GM19023 (cell line): ENCODE measurements at regions not wholly inside any gene's neighbourhood (a gene's known extent, or its start where the extent isn't known, plus 50 kb on each side); places are given as distances from the start of the nearest gene placed in this dataset.
"Not testable (repeated sequence)": the region's sequence is repeated elsewhere in the genome, so short reads cannot be mapped to it uniquely, and the experiment has no call there.

ENCODE experiments used
- ATAC-seq: cut with Tn5 transposase; IDR thresholded peaks from one replicate; pipeline ENCODE4 v1.9.1; 2021; ENCODE audit warnings: mild to moderate bottlenecking, moderate library complexity; ENCODE audit not compliant: unreplicated experiment

- ATAC-seq: no peak
Observed at GRCh38 chr13:65623148-65623547, 1607.0 kb downstream of the PCDH9 start.

- ATAC-seq: no peak
Observed at GRCh38 chr13:65615506-65615905, 1614.6 kb downstream of the PCDH9 start.

GRCh38 chr13:65613004-65613403 lies 1617.1 kb downstream of the PCDH9 start:
- no peak for ATAC-seq

GRCh38 chr13:65609350-65609749 lies 1620.8 kb downstream of the PCDH9 start:
- ATAC-seq: no peak

GRCh38 chr13:65606622-65607021 lies 1623.5 kb downstream of the PCDH9 start:
- no peak for ATAC-seq

GRCh38 chr13:65605396-65605795 lies 1624.7 kb downstream of the PCDH9 start:
- ATAC-seq: no peak

- no peak for ATAC-seq
Observed at GRCh38 chr13:65603160-65603559, 1627.0 kb downstream of the PCDH9 start.

- no peak for ATAC-seq
Observed at GRCh38 chr13:65601855-65602254, 1628.3 kb downstream of the PCDH9 start.

- no peak for ATAC-seq
Observed at GRCh38 chr13:65600702-65601101, 1629.4 kb downstream of the PCDH9 start.

GRCh38 chr13:65597839-65598818 lies 1632.0 kb downstream of the PCDH9 start:
- ATAC-seq: no peak

- ATAC-seq: no peak
Observed at GRCh38 chr13:65595916-65596315, 1634.2 kb downstream of the PCDH9 start.

- no peak for ATAC-seq
Observed at GRCh38 chr13:65594298-65594781, 1635.8 kb downstream of the PCDH9 start.

GRCh38 chr13:65593298-65593874 lies 1636.8 kb downstream of the PCDH9 start:
- ATAC-seq: no peak

GRCh38 chr13:65592731-65593130 lies 1637.4 kb downstream of the PCDH9 start:
- no peak for ATAC-seq

GRCh38 chr13:65585346-65585745 lies 1644.8 kb downstream of the PCDH9 start:
- no peak for ATAC-seq

GRCh38 chr13:65584126-65584525 lies 1646.0 kb downstream of the PCDH9 start:
- no peak for ATAC-seq

GRCh38 chr13:65582160-65582559 lies 1648.0 kb downstream of the PCDH9 start:
- no peak for ATAC-seq

- not testable (repeated sequence) for ATAC-seq
Observed at GRCh38 chr13:65564561-65564960, 1665.6 kb downstream of the PCDH9 start.

GRCh38 chr13:65562305-65562704 lies 1667.8 kb downstream of the PCDH9 start:
- no peak for ATAC-seq

GRCh38 chr13:65560936-65561335 lies 1669.2 kb downstream of the PCDH9 start:
- no peak for ATAC-seq

- ATAC-seq: no peak
Observed at GRCh38 chr13:65555962-65556361, 1674.2 kb downstream of the PCDH9 start.

GRCh38 chr13:65553096-65553727 lies 1676.9 kb downstream of the PCDH9 start:
- ATAC-seq: no peak
